ENCODE measurements at regions not wholly inside any gene's neighbourhood (a gene's known extent, or its start where the extent isn't known, plus 50 kb on each side); places are given as distances from the start of the nearest gene placed in this dataset.

GRCh38 chr20:61041481-61041880 is 210.6 kb upstream of the CDH4 start:
- TF ChIP-seq CTCF (conservative IDR thresholded peaks at IDR 0.05): no peak
- TF ChIP-seq ZFX (IDR thresholded peaks at IDR 0.05): no peak
